ENCODE measurements at regions not wholly inside any gene's neighbourhood (a gene's known extent, or its start where the extent isn't known, plus 50 kb on each side); places are given as distances from the start of the nearest gene placed in this dataset.
A peak's percentile ranks its signal among the peaks of the same experiment; 100 is the strongest.

DNA sequence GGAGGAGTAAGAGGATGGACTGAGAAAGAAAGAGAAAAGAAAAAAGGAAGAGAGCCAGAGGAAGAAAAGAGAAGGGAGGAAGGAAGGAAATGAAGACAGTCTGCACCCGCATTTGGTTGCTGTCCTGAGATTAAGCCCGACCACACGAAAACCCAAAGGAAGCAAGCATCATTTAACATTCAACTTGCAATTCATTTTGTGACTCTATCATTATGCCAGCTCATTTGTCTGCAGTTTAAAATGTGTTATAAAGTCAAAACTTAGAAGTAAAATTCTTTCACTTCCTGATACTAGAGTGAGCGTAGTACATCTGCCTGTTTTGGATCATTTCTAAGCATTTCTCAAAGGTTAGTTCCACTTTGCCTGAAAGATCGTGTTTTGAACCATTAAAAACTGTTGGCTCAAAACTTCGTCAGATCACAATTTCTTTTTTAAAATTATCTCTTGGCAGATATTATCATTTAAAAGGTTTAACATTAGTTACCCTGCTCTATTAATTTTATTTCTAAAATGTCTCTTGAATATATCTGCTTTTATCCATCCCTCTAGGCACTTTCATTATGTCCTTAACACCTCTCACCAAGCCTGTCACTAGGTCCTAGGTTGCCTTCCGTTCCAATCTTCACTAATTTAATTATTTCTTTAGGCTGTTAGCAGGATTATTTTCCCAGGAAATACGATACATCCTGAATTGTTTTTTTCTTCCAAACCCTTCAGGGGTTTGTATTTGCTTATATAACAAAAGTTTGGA, 240.9 kb downstream of the TLE4 start:
- TF ChIP-seq, protein P1, sequence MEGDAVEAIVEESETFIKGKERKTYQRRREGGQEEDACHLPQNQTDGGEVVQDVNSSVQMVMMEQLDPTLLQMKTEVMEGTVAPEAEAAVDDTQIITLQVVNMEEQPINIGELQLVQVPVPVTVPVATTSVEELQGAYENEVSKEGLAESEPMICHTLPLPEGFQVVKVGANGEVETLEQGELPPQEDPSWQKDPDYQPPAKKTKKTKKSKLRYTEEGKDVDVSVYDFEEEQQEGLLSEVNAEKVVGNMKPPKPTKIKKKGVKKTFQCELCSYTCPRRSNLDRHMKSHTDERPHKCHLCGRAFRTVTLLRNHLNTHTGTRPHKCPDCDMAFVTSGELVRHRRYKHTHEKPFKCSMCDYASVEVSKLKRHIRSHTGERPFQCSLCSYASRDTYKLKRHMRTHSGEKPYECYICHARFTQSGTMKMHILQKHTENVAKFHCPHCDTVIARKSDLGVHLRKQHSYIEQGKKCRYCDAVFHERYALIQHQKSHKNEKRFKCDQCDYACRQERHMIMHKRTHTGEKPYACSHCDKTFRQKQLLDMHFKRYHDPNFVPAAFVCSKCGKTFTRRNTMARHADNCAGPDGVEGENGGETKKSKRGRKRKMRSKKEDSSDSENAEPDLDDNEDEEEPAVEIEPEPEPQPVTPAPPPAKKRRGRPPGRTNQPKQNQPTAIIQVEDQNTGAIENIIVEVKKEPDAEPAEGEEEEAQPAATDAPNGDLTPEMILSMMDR (IDR thresholded peaks at IDR 0.05; ENCODE audit: insufficient read depth, low read depth, low read length, missing control alignments): no peak
- H3K4me3 ChIP-seq (ENCODE audit: low read length): no peak overlapping the region
- DNase-seq (ENCODE audit: low read depth): no peak

DNA sequence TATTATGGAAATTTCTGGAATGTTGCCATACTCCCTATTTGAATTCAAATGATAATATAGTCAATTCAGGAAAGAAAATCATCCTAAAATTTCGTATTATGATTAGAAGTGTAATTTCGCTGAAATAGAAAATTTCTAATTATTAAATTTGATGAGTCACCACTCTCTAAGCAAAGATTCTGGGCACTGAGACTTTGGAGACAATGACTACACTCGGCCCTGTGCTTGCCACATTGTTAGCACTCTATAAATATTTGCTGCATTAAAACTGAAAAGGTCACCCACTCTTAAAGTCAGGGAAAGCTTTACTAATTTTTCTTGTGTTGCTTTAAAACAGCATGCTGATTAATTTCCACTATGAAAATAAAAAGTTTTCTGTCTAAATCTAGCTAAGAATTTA, 240.3 kb downstream of the TLE4 start:
- no peak overlapping the region for H3K4me3 ChIP-seq (ENCODE audit: low read length)
- no peak for DNase-seq (ENCODE audit: low read depth)
- TF ChIP-seq, protein P1 (IDR thresholded peaks at IDR 0.05; ENCODE audit: insufficient read depth, low read depth, low read length, missing control alignments): no peak

DNA sequence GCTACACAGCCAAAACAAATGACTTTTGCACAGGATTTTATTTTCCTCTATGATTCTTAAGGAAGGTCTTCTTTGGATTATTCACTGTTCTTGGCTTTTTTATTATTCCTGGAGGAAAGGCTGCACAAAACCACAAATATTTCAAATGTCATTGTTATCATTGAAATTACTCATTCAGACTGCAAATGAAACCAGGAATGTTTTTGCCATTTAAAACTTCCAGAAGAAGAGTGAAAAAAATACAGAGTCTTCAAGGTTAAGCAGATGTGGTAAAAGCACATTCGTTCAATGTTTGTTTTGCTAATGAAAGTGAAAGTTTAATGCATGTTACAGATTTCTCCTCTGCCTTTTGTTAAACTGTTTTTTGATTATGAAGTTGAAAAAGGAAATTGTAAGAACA, 238.2 kb downstream of the TLE4 start:
- peak; percentile 19 for DNase-seq (ENCODE audit: low read depth)
- TF ChIP-seq, protein P1 (IDR thresholded peaks at IDR 0.05; ENCODE audit: insufficient read depth, low read depth, low read length, missing control alignments): no peak
- H3K4me3 ChIP-seq (ENCODE audit: low read length): no peak overlapping the region

DNA sequence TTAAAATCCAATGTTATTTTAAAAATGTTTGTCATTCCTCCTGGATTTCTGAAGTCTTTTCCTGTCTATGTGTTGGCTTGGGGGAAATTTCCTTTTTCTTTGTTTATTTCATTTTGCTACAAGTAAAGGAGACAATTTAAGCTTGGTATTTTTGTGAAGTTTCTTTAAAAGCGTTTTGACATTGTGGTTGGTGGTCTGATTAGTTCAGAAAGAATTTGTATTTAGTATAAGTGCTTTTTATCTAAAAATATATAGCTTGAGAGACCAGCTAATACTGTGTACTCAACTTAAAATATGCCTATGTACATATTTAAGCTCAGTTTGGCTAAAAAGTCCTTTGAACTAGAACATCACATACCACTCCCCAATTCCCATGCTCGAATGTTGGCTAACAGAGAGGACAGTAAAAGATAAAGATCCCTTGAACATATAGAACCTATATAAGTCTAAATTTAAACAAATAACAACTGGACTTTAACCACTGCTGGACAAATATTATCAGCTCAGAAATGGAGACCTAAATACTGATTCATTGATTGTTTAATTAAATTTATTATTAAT, 237.6 kb downstream of the TLE4 start:
- TF ChIP-seq, protein P1 (IDR thresholded peaks at IDR 0.05; ENCODE audit: insufficient read depth, low read depth, low read length, missing control alignments): no peak
- DNase-seq (ENCODE audit: low read depth): no peak
- H3K4me3 ChIP-seq (ENCODE audit: low read length): no peak overlapping the region

DNA sequence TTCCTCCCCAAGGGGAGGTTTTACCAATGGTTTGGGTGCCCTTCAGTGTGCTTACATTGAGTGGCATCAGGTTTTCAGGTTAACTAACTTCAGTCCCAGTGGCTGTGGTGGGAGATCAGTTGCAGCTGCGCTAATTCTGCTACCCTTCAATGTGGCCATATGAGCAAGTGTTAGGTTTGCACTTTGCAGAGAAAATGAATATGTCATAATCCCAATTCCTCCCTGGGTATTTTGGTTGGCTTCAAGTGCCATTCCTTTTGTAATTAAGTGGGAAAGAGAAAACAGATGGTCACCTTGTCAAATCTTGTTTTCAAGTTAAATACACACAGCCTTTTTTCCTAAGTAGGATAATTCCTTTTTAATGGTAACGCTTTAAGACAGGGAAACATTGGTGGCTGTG, 236.2 kb downstream of the TLE4 start:
- DNase-seq (ENCODE audit: low read depth): no peak
- TF ChIP-seq, protein P1 (IDR thresholded peaks at IDR 0.05; ENCODE audit: insufficient read depth, low read depth, low read length, missing control alignments): no peak
- no peak overlapping the region for H3K4me3 ChIP-seq (ENCODE audit: low read length)

DNA sequence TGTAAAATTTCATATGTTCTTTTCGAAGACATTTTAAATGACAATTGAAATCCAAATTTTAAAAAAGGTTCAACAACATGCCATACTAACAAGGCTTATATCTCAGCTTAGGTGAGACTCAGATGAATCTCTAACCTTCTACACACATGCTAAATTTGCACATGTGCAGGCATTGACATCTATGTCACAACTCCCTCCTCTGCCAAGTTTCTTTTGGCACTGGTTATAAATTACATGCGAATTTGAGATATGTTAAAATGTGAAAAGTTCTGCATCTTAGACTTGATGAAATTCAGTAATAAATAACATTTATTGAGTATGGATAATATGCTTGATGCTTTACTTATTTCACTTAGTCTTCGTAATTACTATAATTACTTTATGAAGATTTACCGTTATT, 234.3 kb downstream of the TLE4 start:
- no peak overlapping the region for H3K4me3 ChIP-seq (ENCODE audit: low read length)
- no peak for DNase-seq (ENCODE audit: low read depth)
- TF ChIP-seq, protein P1 (IDR thresholded peaks at IDR 0.05; ENCODE audit: insufficient read depth, low read depth, low read length, missing control alignments): no peak

DNA sequence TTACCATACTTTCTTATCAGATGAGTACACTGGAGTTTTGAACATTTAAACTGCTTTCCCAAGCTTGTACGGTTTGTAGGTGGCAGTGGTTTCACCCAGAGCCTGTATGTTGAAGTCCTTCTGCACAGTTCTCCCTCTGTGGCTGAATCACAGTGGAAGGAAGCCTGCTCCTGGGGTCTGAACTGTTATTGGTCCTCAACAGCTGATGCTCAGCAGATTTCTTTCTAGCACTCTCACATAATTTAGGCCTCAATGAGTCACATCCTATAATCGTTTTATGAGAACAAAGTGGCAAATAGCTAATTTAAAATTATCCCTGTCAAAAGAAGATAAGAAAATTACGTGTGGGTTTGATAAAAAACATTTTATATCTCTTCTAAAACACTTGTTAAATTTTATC, 229.7 kb downstream of the TLE4 start:
- TF ChIP-seq, protein P1 (IDR thresholded peaks at IDR 0.05; ENCODE audit: insufficient read depth, low read depth, low read length, missing control alignments): no peak
- no peak for DNase-seq (ENCODE audit: low read depth)
- no peak overlapping the region for H3K4me3 ChIP-seq (ENCODE audit: low read length)
